ENCODE measurements at regions not wholly inside any gene's neighbourhood (a gene's known extent, or its start where the extent isn't known, plus 50 kb on each side); places are given as distances from the start of the nearest gene placed in this dataset.

GRCh38 chr5:18095061-18095460 is 460.8 kb downstream of the TAF11L14 start:
- Mint-ChIP-seq H3K4me3 (no peak overlapping the region), H3K9me3 (peaks cover 9% of the 10 kb centered on the region), H3K36me3 (ENCODE audit: low read depth) (no peaks in the 10 kb centered on the region), H3K27ac (no peak overlapping the region), H3K27me3 (no peaks in the 10 kb centered on the region), H3K4me1 (ENCODE audit: low read depth) (no peaks in the 10 kb centered on the region)
- intact Hi-C loops (cut with micrococcal nuclease): no loop called here
- ATAC-seq (no peak), DNase-seq (no peak)
- no peak for TF ChIP-seq CTCF (IDR thresholded peaks at IDR 0.05)
- ChIA-PET POLR2A (no interaction called here), CTCF (no interaction called here)

- no peak for DNase-seq
- no peak for TF ChIP-seq CTCF (IDR thresholded peaks at IDR 0.05)
Observed at GRCh38 chr5:18097817-18098216, 463.6 kb downstream of the TAF11L14 start.

GRCh38 chr5:18098691-18099090 is 464.4 kb downstream of the TAF11L14 start:
- Mint-ChIP-seq H3K27ac (no peak overlapping the region), H3K9me3 (peaks cover 6% of the 10 kb centered on the region), H3K36me3 (ENCODE audit: low read depth) (no peaks in the 10 kb centered on the region), H3K4me1 (ENCODE audit: low read depth) (no peaks in the 10 kb centered on the region), H3K27me3 (no peaks in the 10 kb centered on the region), H3K4me3 (no peak overlapping the region)
- intact Hi-C loops (cut with micrococcal nuclease): no loop called here
- ATAC-seq (no peak), DNase-seq (no peak)
- ChIA-PET CTCF (no interaction called here), POLR2A (no interaction called here)
- no peak for TF ChIP-seq CTCF (IDR thresholded peaks at IDR 0.05)

More at GRCh38 chr5:18097817-18098216, 463.6 kb downstream of the TAF11L14 start:
- ChIA-PET CTCF (no interaction called here), POLR2A (no interaction called here)
- H3K4me1 Mint-ChIP-seq (ENCODE audit: low read depth): no peaks in the 10 kb centered on the region
- no peak overlapping the region for H3K4me3 Mint-ChIP-seq
- no peaks in the 10 kb centered on the region for H3K27me3 Mint-ChIP-seq
- intact Hi-C loops (cut with micrococcal nuclease): no loop called here
- peaks cover 6% of the 10 kb centered on the region for H3K9me3 Mint-ChIP-seq
- no peaks in the 10 kb centered on the region for H3K36me3 Mint-ChIP-seq (ENCODE audit: low read depth)
- ATAC-seq: no peak
- no peak overlapping the region for H3K27ac Mint-ChIP-seq

- DNase-seq (no peak), ATAC-seq (no peak)
- POLR2A ChIA-PET: no interaction called here
- H3K27ac Mint-ChIP-seq: no peak overlapping the region
- no peaks in the 10 kb centered on the region for H3K36me3 Mint-ChIP-seq (ENCODE audit: low read depth)
- no peaks in the 10 kb centered on the region for H3K4me1 Mint-ChIP-seq (ENCODE audit: low read depth)
- no peak overlapping the region for H3K4me3 Mint-ChIP-seq
- H3K27me3 Mint-ChIP-seq: no peaks in the 10 kb centered on the region
- CTCF ChIA-PET: no interaction called here
- intact Hi-C loops (cut with micrococcal nuclease): no loop called here
- no peak for TF ChIP-seq CTCF (IDR thresholded peaks at IDR 0.05)
- H3K9me3 Mint-ChIP-seq: peaks cover 2% of the 10 kb centered on the region
Observed at GRCh38 chr5:18099261-18099660, 465.0 kb downstream of the TAF11L14 start.

GRCh38 chr5:18101532-18101931 is 467.3 kb downstream of the TAF11L14 start:
- DNase-seq (no peak), ATAC-seq (no peak)
- intact Hi-C loops (cut with micrococcal nuclease): no loop called here
- H3K4me3 Mint-ChIP-seq: no peak overlapping the region
- H3K4me1 Mint-ChIP-seq (ENCODE audit: low read depth): no peaks in the 10 kb centered on the region
- no peaks in the 10 kb centered on the region for H3K27me3 Mint-ChIP-seq
- peaks cover 4% of the 10 kb centered on the region for H3K9me3 Mint-ChIP-seq
- POLR2A ChIA-PET: no interaction called here
- H3K27ac Mint-ChIP-seq: no peak overlapping the region
- TF ChIP-seq CTCF (IDR thresholded peaks at IDR 0.05): no peak
- CTCF ChIA-PET: no interaction called here
- H3K36me3 Mint-ChIP-seq (ENCODE audit: low read depth): no peaks in the 10 kb centered on the region

Data from activated CD8-positive, alpha-beta T cell treated with anti-CD3 and anti-CD28 coated beads for 36 hours (primary cell).